Erythroblast (primary cell): ENCODE measurements at regions not wholly inside any gene's neighbourhood (a gene's known extent, or its start where the extent isn't known, plus 50 kb on each side); places are given as distances from the start of the nearest gene placed in this dataset.

Source experiments
- GATA1 ChIP-seq: IDR thresholded peaks from 2 replicates; pipeline ENCODE4 v1.6.1; 2011; ENCODE audit warnings: low read depth, mild to moderate bottlenecking, control low read depth, low read length, moderate library complexity
- POLR2A ChIP-seq: IDR thresholded peaks from 2 replicates; pipeline ENCODE4 v1.6.1; 2011; ENCODE audit warnings: mild to moderate bottlenecking, low read length

DNA sequence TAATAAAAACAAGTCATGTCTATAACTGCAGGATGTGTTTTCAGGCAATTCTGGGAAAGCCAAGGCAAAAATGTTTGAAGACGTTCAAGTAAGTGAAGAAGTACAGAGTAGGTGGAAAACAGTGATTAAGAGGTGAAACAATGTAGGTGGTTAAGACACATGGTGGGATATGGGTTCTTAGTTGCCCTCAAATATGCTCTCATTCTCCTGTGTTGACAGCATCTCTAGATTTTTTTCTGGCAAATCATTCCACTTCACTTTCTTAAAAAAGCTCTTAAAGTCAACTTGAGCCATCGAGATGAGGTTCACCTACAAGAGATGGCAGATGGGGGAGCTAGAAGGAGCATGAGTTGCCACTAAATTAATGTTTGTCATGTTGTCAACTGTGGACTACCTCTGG lies 1041.0 kb upstream of the CNTN5 start:
- TF ChIP-seq POLR2A, result no peak
- TF ChIP-seq GATA1, result no peak
